ENCODE measurements at regions not wholly inside any gene's neighbourhood (a gene's known extent, or its start where the extent isn't known, plus 50 kb on each side); places are given as distances from the start of the nearest gene placed in this dataset.

- TF ChIP-seq POLR2AphosphoS5 (IDR thresholded peaks at IDR 0.05; ENCODE audit: low read depth, low read length) (no peak), TAF1 (IDR thresholded peaks at IDR 0.05; ENCODE audit: borderline replicate concordance, low read depth, low read length) (no peak), POLR2A (IDR thresholded peaks at IDR 0.05; ENCODE audit: low read depth, low read length) (no peak)
These were observed 598.2 kb downstream of the PLPP3 start for GRCh38 chr1:55981010-55981650.
